B cell (primary cell): ENCODE measurements at regions not wholly inside any gene's neighbourhood (a gene's known extent, or its start where the extent isn't known, plus 50 kb on each side); places are given as distances from the start of the nearest gene placed in this dataset.

ENCODE experiments used
- ATAC-seq: fragments of 200-7000 bp; cut with Tn5 transposase; one replicate; pipeline ENCODE4 v1.10.0; 2021; ENCODE audit warnings: low read depth, mild to moderate bottlenecking, moderate number of reproducible peaks, moderate library complexity
- CTCF ChIA-PET: fragments of 350-600 bp; sonication (Branson Sonifier 250); formaldehyde crosslinking; loops from one replicate; lab custom pipeline; 2021; ENCODE audit warnings: antibody characterized with exemption, inconsistent platforms; lab: Charles Lee
- POLR2A ChIA-PET: fragments of 350-600 bp; sonication (Branson Sonifier 250); formaldehyde crosslinking; loops from one replicate; lab custom pipeline; 2021; ENCODE audit warnings: antibody characterized with exemption; lab: Charles Lee
- DNase-seq: peaks from one replicate; pipeline ENCODE4 v3.0.0; 2013
- H2AFZ ChIP-seq: 2 replicates; pipeline ENCODE4 v1.6.1; 2012; ENCODE audit warnings: mild to moderate bottlenecking, low read depth, low read length; ENCODE audit not compliant: insufficient read depth, poor library complexity, severe bottlenecking
- H3K27ac ChIP-seq, 2 donors: 1 replicate in 1 of 2; 2 replicates in 1 of 2; pipeline ENCODE4 v1.5.1; 2012 to 2013; ENCODE audit warnings: low read length in 2 of 2, mild to moderate bottlenecking in 2 of 2, moderate library complexity in 1 of 2
- H3K27me3 ChIP-seq, 4 experiments: fragments of 200-600 bp in 1 of 4; sonication (generic) in 1 of 4; replicated peaks in 1 of 4; 1 replicate in 2 of 4; 2 replicates in 2 of 4; pipeline versions ENCODE4 v1.6.1 to v1.7.0; 2013 to 2016; ENCODE audit warnings: low read length in 3 of 4, mild to moderate bottlenecking in 2 of 4, mixed read lengths in 1 of 4, moderate library complexity in 1 of 4; ENCODE audit not compliant: insufficient read depth in 4 of 4, control insufficient read depth in 3 of 4; ENCODE audit errors: control extremely low read depth in 1 of 4
- H3K36me3 ChIP-seq, 2 experiments: replicated peaks in 1 of 2; 1 replicate in 1 of 2; 2 replicates in 1 of 2; pipeline versions ENCODE4 v1.6.1 to v1.7.1; 2013; ENCODE audit warnings: low read length in 1 of 2; ENCODE audit not compliant: insufficient read depth in 2 of 2, control insufficient read depth in 1 of 2; ENCODE audit errors: control extremely low read depth in 1 of 2, extremely low read depth in 1 of 2
- H3K4me1 ChIP-seq, 2 donors: fragments of 200-600 bp in 1 of 2; sonication (generic) in 1 of 2; 1 replicate in 1 of 2; 2 replicates in 1 of 2; pipeline versions ENCODE4 v1.5.1 to v1.6.1; 2013 to 2017; ENCODE audit warnings: low read length in 2 of 2; ENCODE audit not compliant: control insufficient read depth in 2 of 2, insufficient read depth in 2 of 2
- H3K4me2 ChIP-seq: replicated peaks from 2 replicates; pipeline ENCODE3; 2012; ENCODE audit warnings: mild to moderate bottlenecking, low read depth, low read length; ENCODE audit not compliant: poor library complexity, severe bottlenecking
- H3K4me3 ChIP-seq, 5 experiments: fragments of 200-600 bp in 1 of 5; sonication (generic) in 1 of 5; 1 replicate in 3 of 5; 2 replicates in 2 of 5; pipeline versions ENCODE4 v1.5.1 to v1.7.0; 2011 to 2016; ENCODE audit warnings: low read length in 4 of 5, mild to moderate bottlenecking in 4 of 5, low read depth in 2 of 5, control low read depth in 1 of 5, moderate library complexity in 1 of 5; ENCODE audit not compliant: insufficient read depth in 1 of 5; ENCODE audit errors: control extremely low read depth in 1 of 5, extremely low read depth in 1 of 5
- H3K79me2 ChIP-seq: fragments of 200-600 bp; sonication (generic); one replicate; pipeline ENCODE4 v1.6.0; 2016; ENCODE audit warnings: low read length; ENCODE audit not compliant: control insufficient read depth, insufficient read depth
- H3K9ac ChIP-seq: fragments of 200-600 bp; sonication (generic); 2 replicates; pipeline ENCODE4 v1.6.1; 2017; ENCODE audit warnings: mild to moderate bottlenecking, low read length, moderate library complexity
- H3K9me3 ChIP-seq, 3 donors: one replicate each; pipeline versions ENCODE4 v1.6.1 to v1.7.1; 2013; ENCODE audit warnings: low read length in 2 of 3; ENCODE audit not compliant: control insufficient read depth in 2 of 3, insufficient read depth in 1 of 3; ENCODE audit errors: control extremely low read depth in 1 of 3
- H4K20me1 ChIP-seq: 2 replicates; pipeline ENCODE4 v1.6.0; 2012; ENCODE audit warnings: mild to moderate bottlenecking, low read length; ENCODE audit not compliant: insufficient read depth, control insufficient read depth, poor library complexity, severe bottlenecking
- H3K27ac Mint-ChIP-seq: one replicate; pipeline ENCODE4 v1.8.0; 2021; ENCODE audit warnings: mixed read lengths
- H3K27me3 Mint-ChIP-seq: one replicate; pipeline ENCODE4 v1.8.0; 2021; ENCODE audit warnings: mixed read lengths
- H3K4me1 Mint-ChIP-seq: one replicate; pipeline ENCODE4 v1.8.0; 2021; ENCODE audit warnings: mixed read lengths
- H3K4me3 Mint-ChIP-seq: one replicate; pipeline ENCODE4 v1.8.0; 2021; ENCODE audit warnings: mixed read lengths
- H3K9me3 Mint-ChIP-seq: one replicate; pipeline ENCODE4 v1.8.0; 2022; ENCODE audit warnings: mixed read lengths; ENCODE audit not compliant: insufficient read depth
- EZH2 ChIP-seq: IDR thresholded peaks from 2 replicates; pipeline ENCODE4 v1.6.1; 2012; ENCODE audit warnings: borderline replicate concordance, low read depth, mild to moderate bottlenecking, moderate library complexity, low read length; ENCODE audit not compliant: insufficient read depth, poor library complexity, severe bottlenecking
- WGBS: methylation state at CpG from one replicate; pipeline ENCODE4 v1.1.5; 2013; ENCODE audit warnings: missing lambda C conversion rate; ENCODE audit not compliant: insufficient coverage; 5-methylcytosine and 5-hydroxymethylcytosine counted together
- intact Hi-C: fragments of 100-400 bp; cut with micrococcal nuclease; formaldehyde crosslinking; loops from one replicate; pipeline ENCODE4 v1.10.0; 2022
- TF ChIP-seq, protein P1 (sequence below): fragments of 200-600 bp; IDR thresholded peaks from one replicate; pipeline ENCODE4 v1.8.0; 2022; ENCODE audit warnings: antibody characterized with exemption, mild to moderate bottlenecking

DNA sequence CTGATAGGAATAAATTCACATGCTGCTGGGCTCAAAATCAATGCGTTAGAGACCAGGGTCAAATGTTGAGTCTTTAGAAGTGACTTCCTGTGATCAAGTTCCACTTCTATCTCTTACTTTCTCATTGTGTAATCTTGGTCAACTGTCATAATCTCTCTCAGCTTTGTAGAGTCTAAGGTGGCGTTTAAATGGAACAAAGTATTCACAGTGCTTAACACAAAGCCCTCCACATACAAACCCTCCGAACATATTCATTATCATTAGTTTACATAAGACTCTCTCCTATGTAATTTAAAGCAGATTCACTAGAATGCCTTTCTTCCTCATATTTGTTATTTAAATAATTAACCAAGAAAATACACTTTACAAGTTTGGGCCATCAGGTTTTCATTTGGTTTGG lies 1044.1 kb downstream of the EFNB2 start:
- Histone ChIP-seq H3K27ac (no peak overlapping the region), H3K9ac (no peak overlapping the region), H3K4me2 (no peak overlapping the region), H3K4me3 (no peak overlapping the region), H3K79me2 (no peaks in the 10 kb centered on the region), H4K20me1 (no peaks in the 10 kb centered on the region), H3K9me3 (no peaks in the 10 kb centered on the region), H2AFZ (no peak overlapping the region), H3K36me3 (no peaks in the 10 kb centered on the region), H3K27me3 (no peaks in the 10 kb centered on the region), H3K4me1 (no peaks in the 10 kb centered on the region)
- Mint-ChIP-seq H3K4me3 (no peak overlapping the region), H3K27me3 (no peaks in the 10 kb centered on the region), H3K4me1 (no peaks in the 10 kb centered on the region), H3K27ac (no peak overlapping the region), H3K9me3 (no peaks in the 10 kb centered on the region)
- CTCF ChIA-PET: no interaction called here
- intact Hi-C loops: no loop called here
- no peak for TF ChIP-seq EZH2
- TF ChIP-seq, protein P1, sequence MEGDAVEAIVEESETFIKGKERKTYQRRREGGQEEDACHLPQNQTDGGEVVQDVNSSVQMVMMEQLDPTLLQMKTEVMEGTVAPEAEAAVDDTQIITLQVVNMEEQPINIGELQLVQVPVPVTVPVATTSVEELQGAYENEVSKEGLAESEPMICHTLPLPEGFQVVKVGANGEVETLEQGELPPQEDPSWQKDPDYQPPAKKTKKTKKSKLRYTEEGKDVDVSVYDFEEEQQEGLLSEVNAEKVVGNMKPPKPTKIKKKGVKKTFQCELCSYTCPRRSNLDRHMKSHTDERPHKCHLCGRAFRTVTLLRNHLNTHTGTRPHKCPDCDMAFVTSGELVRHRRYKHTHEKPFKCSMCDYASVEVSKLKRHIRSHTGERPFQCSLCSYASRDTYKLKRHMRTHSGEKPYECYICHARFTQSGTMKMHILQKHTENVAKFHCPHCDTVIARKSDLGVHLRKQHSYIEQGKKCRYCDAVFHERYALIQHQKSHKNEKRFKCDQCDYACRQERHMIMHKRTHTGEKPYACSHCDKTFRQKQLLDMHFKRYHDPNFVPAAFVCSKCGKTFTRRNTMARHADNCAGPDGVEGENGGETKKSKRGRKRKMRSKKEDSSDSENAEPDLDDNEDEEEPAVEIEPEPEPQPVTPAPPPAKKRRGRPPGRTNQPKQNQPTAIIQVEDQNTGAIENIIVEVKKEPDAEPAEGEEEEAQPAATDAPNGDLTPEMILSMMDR: no peak
- WGBS: 100% methylated on average over 1 of the region's 3 CpGs
- POLR2A ChIA-PET: no interaction called here
- DNase-seq (no peak), ATAC-seq (no peak)

DNA sequence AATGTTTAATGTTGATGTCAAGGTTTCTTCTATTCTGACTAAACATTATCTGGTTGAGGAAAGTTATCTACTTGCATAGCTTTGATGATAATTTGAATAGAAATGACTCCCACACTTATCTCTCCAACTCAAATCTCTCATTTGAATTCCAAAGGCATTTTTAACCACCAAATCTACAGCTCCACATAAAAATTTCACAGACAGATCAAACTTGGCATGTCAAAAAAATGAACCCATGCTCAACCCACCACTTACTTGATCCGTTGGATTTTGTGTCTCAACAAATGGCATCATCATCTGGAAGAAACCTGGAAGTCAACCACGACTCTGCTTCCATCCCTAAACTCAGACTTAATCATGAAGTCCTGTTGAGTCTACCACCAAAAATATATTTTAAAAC lies 1050.4 kb downstream of the EFNB2 start:
- ChIA-PET POLR2A (no interaction called here), CTCF (no interaction called here)
- no peak for DNase-seq
- Mint-ChIP-seq H3K4me3 (no peak overlapping the region), H3K27ac (no peak overlapping the region), H3K4me1 (no peaks in the 10 kb centered on the region), H3K27me3 (no peaks in the 10 kb centered on the region), H3K9me3 (no peaks in the 10 kb centered on the region)
- Histone ChIP-seq H3K9me3 (no peaks in the 10 kb centered on the region), H3K27ac (no peak overlapping the region), H3K36me3 (no peaks in the 10 kb centered on the region), H3K4me3 (no peak overlapping the region), H3K79me2 (no peaks in the 10 kb centered on the region), H3K9ac (no peak overlapping the region), H3K4me2 (no peak overlapping the region), H4K20me1 (no peaks in the 10 kb centered on the region), H2AFZ (no peak overlapping the region), H3K4me1 (no peaks in the 10 kb centered on the region), H3K27me3 (no peaks in the 10 kb centered on the region)
- no peak for ATAC-seq
- WGBS: 56% methylated on average over 2 of the region's 2 CpGs
- no peak for TF ChIP-seq EZH2
- TF ChIP-seq, protein P1: no peak
- intact Hi-C loops: no loop called here
